ENCODE measurements at regions not wholly inside any gene's neighbourhood (a gene's known extent, or its start where the extent isn't known, plus 50 kb on each side); places are given as distances from the start of the nearest gene placed in this dataset.

DNA sequence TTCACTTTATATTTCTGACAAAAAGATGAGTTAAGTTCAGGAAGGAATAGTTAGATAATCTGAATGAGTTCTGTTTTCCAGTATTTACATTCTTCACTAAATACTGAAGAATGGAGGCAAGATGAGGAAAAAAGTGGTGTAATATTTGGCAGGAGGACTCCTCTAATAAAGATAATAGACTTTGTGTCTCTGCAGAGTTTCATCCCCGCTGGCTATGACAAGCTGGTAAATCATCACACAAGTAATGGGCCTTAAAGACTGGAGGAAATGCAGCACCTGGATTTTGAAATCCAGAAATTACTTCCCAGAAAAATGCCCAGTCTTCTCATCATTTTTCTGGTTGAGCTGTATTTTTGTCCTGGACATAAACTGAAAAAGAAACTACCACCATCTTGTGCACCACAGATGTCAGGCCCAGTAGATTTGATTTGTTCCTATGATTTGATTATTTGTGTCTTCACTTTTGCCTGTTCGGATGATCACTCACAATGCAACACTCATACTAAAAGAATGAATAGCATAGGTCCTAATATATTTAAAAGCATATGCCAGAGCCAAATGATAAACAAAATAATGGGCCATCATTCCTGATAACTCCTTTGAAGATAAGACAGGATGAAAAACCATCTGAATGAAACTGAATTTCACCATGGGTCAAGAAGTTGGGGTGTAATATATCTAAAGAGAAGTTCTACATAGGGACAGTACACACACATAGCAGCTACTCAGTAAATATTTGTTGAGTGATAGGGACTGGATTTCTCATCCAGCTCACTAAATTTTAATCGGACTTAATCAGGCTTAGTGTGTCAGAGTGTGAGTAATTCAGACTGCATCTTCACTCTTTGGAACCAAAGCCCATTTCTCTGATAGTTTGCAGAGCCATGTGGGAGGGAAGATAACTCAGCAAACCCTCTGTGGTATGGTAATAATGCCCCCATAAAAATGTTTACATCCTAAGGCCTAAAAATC is 200.5 kb downstream of the HINT1 start:
- no peak for ATAC-seq
- Histone ChIP-seq H3K4me3 (no peak overlapping the region), H3K4me1 (no peaks in the 10 kb centered on the region), H3K36me3 (ENCODE audit: insufficient read depth in 1 of 2, low read depth in 1 of 2) (no peaks in the 10 kb centered on the region), H3K27ac (no peak overlapping the region), H3K9me3 (no peaks in the 10 kb centered on the region), H3K27me3 (ENCODE audit: insufficient read depth in 3 of 3, low read length in 2 of 3) (no peaks in the 10 kb centered on the region)
- DNase-seq = no peak
- TF ChIP-seq, protein P1, sequence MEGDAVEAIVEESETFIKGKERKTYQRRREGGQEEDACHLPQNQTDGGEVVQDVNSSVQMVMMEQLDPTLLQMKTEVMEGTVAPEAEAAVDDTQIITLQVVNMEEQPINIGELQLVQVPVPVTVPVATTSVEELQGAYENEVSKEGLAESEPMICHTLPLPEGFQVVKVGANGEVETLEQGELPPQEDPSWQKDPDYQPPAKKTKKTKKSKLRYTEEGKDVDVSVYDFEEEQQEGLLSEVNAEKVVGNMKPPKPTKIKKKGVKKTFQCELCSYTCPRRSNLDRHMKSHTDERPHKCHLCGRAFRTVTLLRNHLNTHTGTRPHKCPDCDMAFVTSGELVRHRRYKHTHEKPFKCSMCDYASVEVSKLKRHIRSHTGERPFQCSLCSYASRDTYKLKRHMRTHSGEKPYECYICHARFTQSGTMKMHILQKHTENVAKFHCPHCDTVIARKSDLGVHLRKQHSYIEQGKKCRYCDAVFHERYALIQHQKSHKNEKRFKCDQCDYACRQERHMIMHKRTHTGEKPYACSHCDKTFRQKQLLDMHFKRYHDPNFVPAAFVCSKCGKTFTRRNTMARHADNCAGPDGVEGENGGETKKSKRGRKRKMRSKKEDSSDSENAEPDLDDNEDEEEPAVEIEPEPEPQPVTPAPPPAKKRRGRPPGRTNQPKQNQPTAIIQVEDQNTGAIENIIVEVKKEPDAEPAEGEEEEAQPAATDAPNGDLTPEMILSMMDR (IDR thresholded peaks at IDR 0.05) = no peak
- WGBS, 3 donors = 86 to 92% (median 87%) methylated on average over 3 of the region's 3 CpGs
- intact Hi-C loops (cut with DNase I) = no loop called here

DNA sequence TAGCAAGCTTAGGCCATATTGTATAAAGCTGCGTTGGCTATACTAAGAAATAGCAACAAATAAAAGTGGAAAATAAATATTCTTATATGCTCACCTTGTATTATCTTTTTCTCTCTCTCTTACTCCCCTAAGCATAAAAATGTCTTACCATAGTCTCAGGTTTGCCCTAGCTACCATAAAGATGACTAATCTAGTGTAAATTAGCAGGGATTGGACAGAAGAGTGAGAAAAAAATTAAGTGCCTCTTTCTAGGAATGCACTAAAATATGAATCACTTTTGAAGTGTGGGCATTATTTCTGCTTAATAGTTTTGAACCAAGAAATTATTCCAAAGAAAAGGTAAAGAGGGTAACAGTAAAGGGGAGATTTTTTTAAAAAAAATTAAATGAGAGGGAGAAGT is 201.3 kb downstream of the HINT1 start:
- intact Hi-C loops (cut with DNase I) = no loop called here
- Histone ChIP-seq H3K27me3 (ENCODE audit: insufficient read depth in 3 of 3, low read length in 2 of 3) (no peaks in the 10 kb centered on the region), H3K9me3 (no peaks in the 10 kb centered on the region), H3K4me1 (no peaks in the 10 kb centered on the region), H3K36me3 (ENCODE audit: insufficient read depth in 1 of 2, low read depth in 1 of 2) (no peaks in the 10 kb centered on the region), H3K27ac (no peak overlapping the region), H3K4me3 (no peak overlapping the region)
- 44 to 88% (median 87%) methylated on average over 1 of the region's 1 CpG for WGBS, 3 donors
- DNase-seq (no peak), ATAC-seq (no peak)
- TF ChIP-seq, protein P1 (IDR thresholded peaks at IDR 0.05) = no peak

DNA sequence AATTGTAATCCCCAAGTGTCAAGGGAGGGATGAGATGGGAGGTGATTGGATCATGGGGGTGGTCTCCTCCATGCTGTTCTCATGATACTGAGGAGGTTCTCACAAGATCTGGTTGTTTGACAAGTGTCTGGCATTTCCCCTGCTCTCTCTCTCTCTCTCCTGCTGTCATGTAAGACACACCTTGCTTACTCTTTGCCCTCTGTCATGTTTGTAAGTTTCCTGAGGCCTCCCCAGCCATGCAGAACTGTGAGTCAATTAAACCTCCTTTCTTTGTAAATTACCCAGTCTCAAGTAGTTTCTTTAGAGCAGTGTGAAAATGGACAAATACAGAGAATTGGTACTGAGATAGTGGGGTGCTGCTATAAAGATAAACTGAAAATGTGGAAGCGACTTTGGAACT is 207.9 kb downstream of the HINT1 start:
- intact Hi-C loops (cut with DNase I) = no loop called here
- H3K27me3 ChIP-seq (ENCODE audit: insufficient read depth in 3 of 3, low read length in 2 of 3) = no peaks in the 10 kb centered on the region
- H3K9me3 ChIP-seq = no peaks in the 10 kb centered on the region
- WGBS, 3 donors = 77 to 88% (median 78%) methylated on average over 1 of the region's 1 CpG
- TF ChIP-seq, protein P1 (IDR thresholded peaks at IDR 0.05) = no peak
- no peak overlapping the region for H3K4me3 ChIP-seq
- H3K36me3 ChIP-seq (ENCODE audit: insufficient read depth in 1 of 2, low read depth in 1 of 2) = no peaks in the 10 kb centered on the region
- H3K4me1 ChIP-seq = no peaks in the 10 kb centered on the region
- no peak for DNase-seq
- no peak for ATAC-seq
- H3K27ac ChIP-seq = no peak overlapping the region

DNA sequence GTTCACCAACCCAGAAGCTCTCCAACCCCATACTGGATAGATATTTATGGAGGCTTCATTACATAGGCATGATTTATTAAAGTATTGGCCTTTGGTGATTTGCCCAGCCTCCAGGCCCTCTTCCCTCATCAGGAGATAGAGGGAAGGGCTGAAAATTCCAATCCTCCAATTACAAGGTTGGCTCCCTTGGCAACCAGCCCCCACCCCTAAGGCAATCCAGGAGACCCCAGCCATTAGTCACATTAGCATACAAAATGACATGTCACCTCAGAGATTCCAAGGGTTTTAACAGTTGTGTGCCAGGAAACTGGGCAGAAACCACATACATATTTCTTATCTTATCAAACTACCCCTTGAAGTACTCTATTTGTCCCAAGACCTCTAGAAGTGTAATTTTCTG is 210.0 kb downstream of the HINT1 start:
- no peak overlapping the region for H3K4me3 ChIP-seq
- no peaks in the 10 kb centered on the region for H3K9me3 ChIP-seq
- DNase-seq = no peak
- TF ChIP-seq, protein P1 (IDR thresholded peaks at IDR 0.05) = no peak
- no peaks in the 10 kb centered on the region for H3K27me3 ChIP-seq (ENCODE audit: insufficient read depth in 3 of 3, low read length in 2 of 3)
- no peak for ATAC-seq
- intact Hi-C loops (cut with DNase I) = no loop called here
- no peaks in the 10 kb centered on the region for H3K36me3 ChIP-seq (ENCODE audit: insufficient read depth in 1 of 2, low read depth in 1 of 2)
- no peaks in the 10 kb centered on the region for H3K4me1 ChIP-seq
- H3K27ac ChIP-seq = no peak overlapping the region

Data from psoas muscle (tissue), 7 donors.